ENCODE measurements at regions not wholly inside any gene's neighbourhood (a gene's known extent, or its start where the extent isn't known, plus 50 kb on each side); places are given as distances from the start of the nearest gene placed in this dataset.

GRCh38 chr2:59183070-59183469 lies 941.9 kb upstream of the FANCL start:
- no peak for TF ChIP-seq CTCF (IDR thresholded peaks at IDR 0.05; ENCODE audit: low read depth, low read length, missing control alignments)
- no peak overlapping the region for H3K4me3 ChIP-seq (ENCODE audit: low read depth, low read length)
- DNase-seq (ENCODE audit: low read depth) = no peak

GRCh38 chr2:59182249-59182648 lies 941.1 kb upstream of the FANCL start:
- no peak for DNase-seq (ENCODE audit: low read depth)
- peak; percentile 59 for TF ChIP-seq CTCF (IDR thresholded peaks at IDR 0.05; ENCODE audit: low read depth, low read length, missing control alignments)
- H3K4me3 ChIP-seq (ENCODE audit: low read depth, low read length) = no peak overlapping the region

- no peak for DNase-seq (ENCODE audit: low read depth)
- TF ChIP-seq CTCF (IDR thresholded peaks at IDR 0.05; ENCODE audit: low read depth, low read length, missing control alignments) = no peak
- H3K4me3 ChIP-seq (ENCODE audit: low read depth, low read length) = no peak overlapping the region
Measured at GRCh38 chr2:59181347-59181746, 940.2 kb upstream of the FANCL start.

GRCh38 chr2:59180621-59181020 lies 939.5 kb upstream of the FANCL start:
- no peak overlapping the region for H3K4me3 ChIP-seq (ENCODE audit: low read depth, low read length)
- TF ChIP-seq CTCF (IDR thresholded peaks at IDR 0.05; ENCODE audit: low read depth, low read length, missing control alignments) = no peak
- DNase-seq (ENCODE audit: low read depth) = no peak

- no peak overlapping the region for H3K4me3 ChIP-seq (ENCODE audit: low read depth, low read length)
- no peak for DNase-seq (ENCODE audit: low read depth)
- TF ChIP-seq CTCF (IDR thresholded peaks at IDR 0.05; ENCODE audit: low read depth, low read length, missing control alignments) = no peak
Measured at GRCh38 chr2:59180111-59180510, 939.0 kb upstream of the FANCL start.

- TF ChIP-seq CTCF (IDR thresholded peaks at IDR 0.05; ENCODE audit: low read depth, low read length, missing control alignments) = no peak
- no peak overlapping the region for H3K4me3 ChIP-seq (ENCODE audit: low read depth, low read length)
- no peak for DNase-seq (ENCODE audit: low read depth)
Measured at GRCh38 chr2:59177748-59178147, 936.6 kb upstream of the FANCL start.

- no peak for TF ChIP-seq CTCF (IDR thresholded peaks at IDR 0.05; ENCODE audit: low read depth, low read length, missing control alignments)
- no peak for DNase-seq (ENCODE audit: low read depth)
- no peak overlapping the region for H3K4me3 ChIP-seq (ENCODE audit: low read depth, low read length)
Measured at GRCh38 chr2:59176737-59177136, 935.6 kb upstream of the FANCL start.
